ENCODE measurements at regions not wholly inside any gene's neighbourhood (a gene's known extent, or its start where the extent isn't known, plus 50 kb on each side); places are given as distances from the start of the nearest gene placed in this dataset. TPM values are rescaled to one million over a fixed set of nuclear protein-coding genes. Genes with fewer than 3 reads are reported as not detected.

DNA sequence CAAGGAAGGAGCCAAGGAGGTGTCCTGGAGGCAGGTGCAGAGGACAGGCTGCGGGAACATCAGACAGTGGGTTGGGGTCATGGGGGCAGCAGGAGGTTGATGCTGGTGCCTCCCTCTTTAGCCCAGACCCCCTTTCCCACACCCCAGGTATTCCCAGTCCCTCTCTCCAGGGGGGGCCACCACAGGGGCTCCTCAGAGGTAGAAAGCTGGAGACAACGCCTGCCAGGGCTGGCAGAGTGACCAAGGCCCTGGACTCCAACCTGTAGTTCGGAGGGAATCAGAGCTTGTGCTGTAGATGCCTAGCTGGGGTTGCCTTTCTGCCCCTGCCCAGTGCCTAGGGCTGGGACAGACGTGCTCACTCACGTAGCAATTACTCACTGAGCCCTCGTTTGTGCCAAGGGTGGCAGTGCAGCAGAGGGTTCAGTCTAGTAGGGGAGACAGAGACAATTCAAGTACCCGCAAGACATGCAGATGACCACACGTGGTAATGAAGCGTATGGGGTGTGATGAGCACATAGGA, 148.2 kb downstream of the PTPRU start:
- Histone ChIP-seq H3K9me3 (ENCODE audit: low read length) (no peaks in the 10 kb centered on the region), H3K36me3 (ENCODE audit: insufficient read depth, low read length) (no peaks in the 10 kb centered on the region), H3K27me3 (ENCODE audit: low read length) (no peaks in the 10 kb centered on the region), H3K27ac (ENCODE audit: low read length) (no peak overlapping the region), H3K9ac (ENCODE audit: low read length) (no peak overlapping the region), H3K4me1 (ENCODE audit: low read length) (no peaks in the 10 kb centered on the region), H3K4me3 (ENCODE audit: low read length) (no peak overlapping the region), H3K4me2 (ENCODE audit: low read depth, low read length, poor library complexity, severe bottlenecking) (no peak overlapping the region), H4K20me1 (ENCODE audit: insufficient read depth, low read depth, low read length) (no peaks in the 10 kb centered on the region), H3K9me2 (replicated peaks; ENCODE audit: insufficient read depth, low read length) (no peaks in the 10 kb centered on the region), H2AFZ (ENCODE audit: low read length) (no peak overlapping the region), H3K79me2 (ENCODE audit: low read length) (no peaks in the 10 kb centered on the region)
- DNase-seq: no peak

DNA sequence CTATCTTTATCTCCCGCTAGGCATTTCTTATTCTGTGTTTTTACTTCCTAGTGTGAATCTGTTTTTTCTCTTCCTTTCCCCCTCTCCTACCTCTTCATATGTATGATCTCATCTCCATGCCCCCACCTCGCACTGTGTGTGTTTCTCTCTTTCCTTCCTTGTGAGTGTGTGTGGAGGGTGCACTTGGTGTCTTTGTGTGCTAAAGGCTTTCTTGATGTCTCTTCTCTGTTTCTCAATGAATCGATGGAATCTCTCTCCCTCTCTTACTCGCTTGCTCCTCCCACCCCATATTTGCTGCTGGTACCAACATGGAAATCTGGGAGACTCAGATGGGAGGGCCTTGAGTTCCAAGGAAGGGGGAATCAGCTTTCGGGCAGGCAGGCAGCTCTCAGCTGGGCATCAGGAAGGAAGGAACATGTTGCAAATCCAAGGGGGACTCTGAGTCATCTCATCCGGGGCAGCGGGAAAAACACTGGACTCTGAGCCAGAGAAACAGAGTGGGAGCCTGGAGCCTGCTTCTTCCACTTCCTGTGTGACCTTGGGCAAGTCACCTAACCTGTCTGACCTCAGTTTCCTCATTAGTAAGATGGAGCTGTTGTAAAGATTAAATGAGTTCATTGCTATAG, 147.5 kb downstream of the PTPRU start:
- Histone ChIP-seq H3K9me3 (ENCODE audit: low read length) (peaks cover 5% of the 10 kb centered on the region), H3K9me2 (replicated peaks; ENCODE audit: insufficient read depth, low read length) (no peaks in the 10 kb centered on the region), H2AFZ (ENCODE audit: low read length) (no peak overlapping the region), H3K36me3 (ENCODE audit: insufficient read depth, low read length) (peaks cover 2% of the 10 kb centered on the region; the same call in 1 of the 2 replicates), H3K79me2 (ENCODE audit: low read length) (no peaks in the 10 kb centered on the region), H3K4me1 (ENCODE audit: low read length) (no peaks in the 10 kb centered on the region), H3K27ac (ENCODE audit: low read length) (no peak overlapping the region), H4K20me1 (ENCODE audit: insufficient read depth, low read depth, low read length) (no peaks in the 10 kb centered on the region), H3K4me2 (ENCODE audit: low read depth, low read length, poor library complexity, severe bottlenecking) (no peak overlapping the region), H3K27me3 (ENCODE audit: low read length) (no peaks in the 10 kb centered on the region), H3K9ac (ENCODE audit: low read length) (no peak overlapping the region), H3K4me3 (ENCODE audit: low read length) (no peak overlapping the region)
- no peak for DNase-seq

DNA sequence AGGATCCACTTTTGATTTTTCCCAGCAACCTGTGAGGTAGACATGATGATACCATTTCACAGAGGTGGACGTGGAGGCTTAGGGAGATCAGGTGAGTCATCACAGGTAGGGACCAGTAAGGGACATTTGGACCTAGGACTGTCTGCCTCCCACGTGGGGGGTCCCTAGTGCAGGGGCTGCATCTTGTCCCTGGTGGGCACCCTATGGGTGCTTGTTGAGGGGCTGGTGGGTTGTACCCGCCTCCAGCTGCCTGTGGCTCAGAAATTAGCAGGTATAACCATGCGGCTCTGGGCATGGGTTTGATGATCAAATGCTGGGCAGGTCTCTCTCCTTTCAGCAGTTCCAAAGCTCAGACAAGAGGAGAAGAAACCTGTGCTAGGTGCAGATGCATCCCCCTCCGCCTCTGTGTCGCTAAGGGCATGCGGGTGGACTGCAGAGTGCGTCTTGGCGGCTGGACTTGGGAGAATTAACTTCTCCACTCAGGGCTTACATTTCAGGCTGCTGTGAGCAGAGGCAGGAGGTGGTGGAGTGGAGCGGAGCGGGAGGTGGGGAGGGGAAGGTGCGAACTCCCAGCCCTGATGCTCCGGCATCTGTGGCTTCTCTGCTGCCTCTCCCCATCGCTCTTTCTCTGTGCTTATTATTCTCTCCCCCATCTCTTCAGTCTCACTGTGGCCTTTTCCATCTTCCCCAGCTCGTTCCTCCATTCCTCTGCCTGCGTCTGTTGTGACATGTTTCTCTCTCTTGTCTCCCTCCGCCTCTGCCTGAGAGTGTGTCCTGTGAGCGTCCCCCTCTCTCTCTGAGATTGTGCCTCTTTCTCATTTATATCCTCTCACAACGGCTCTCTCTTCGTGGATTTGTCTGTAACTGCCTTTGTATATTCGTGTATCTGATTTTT, 146.8 kb downstream of the PTPRU start:
- no peak for DNase-seq
- Histone ChIP-seq H3K9me3 (ENCODE audit: low read length) (peaks cover 13% of the 10 kb centered on the region), H3K9ac (ENCODE audit: low read length) (no peak overlapping the region), H3K9me2 (replicated peaks; ENCODE audit: insufficient read depth, low read length) (no peaks in the 10 kb centered on the region), H3K4me1 (ENCODE audit: low read length) (no peaks in the 10 kb centered on the region), H3K4me3 (ENCODE audit: low read length) (no peak overlapping the region), H3K79me2 (ENCODE audit: low read length) (no peaks in the 10 kb centered on the region), H3K27me3 (ENCODE audit: low read length) (no peaks in the 10 kb centered on the region), H2AFZ (ENCODE audit: low read length) (no peak overlapping the region), H3K27ac (ENCODE audit: low read length) (no peak overlapping the region), H3K36me3 (ENCODE audit: insufficient read depth, low read length) (peaks cover 5% of the 10 kb centered on the region; the same call in 1 of the 2 replicates), H4K20me1 (ENCODE audit: insufficient read depth, low read depth, low read length) (no peaks in the 10 kb centered on the region), H3K4me2 (ENCODE audit: low read depth, low read length, poor library complexity, severe bottlenecking) (no peak overlapping the region)

DNA sequence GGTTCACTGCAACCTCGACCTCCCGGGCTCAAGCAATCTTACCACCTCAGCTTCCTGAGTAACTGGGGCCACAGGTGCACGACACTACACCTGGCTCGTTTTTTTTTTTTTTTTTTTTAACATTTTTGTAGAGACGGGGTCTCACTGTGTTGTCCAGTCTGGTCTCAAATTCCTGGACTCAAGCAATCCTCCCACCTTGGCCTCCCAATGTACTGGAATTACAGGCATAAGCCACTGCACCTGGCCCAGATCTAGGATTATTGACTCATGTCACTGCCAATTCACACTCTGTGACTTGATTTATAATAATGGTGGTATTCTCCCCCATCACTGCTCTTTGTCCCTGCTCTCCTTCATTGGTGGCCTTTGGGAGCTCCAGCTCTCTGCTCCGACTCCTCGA, 145.1 kb downstream of the PTPRU start:
- Histone ChIP-seq H4K20me1 (ENCODE audit: insufficient read depth, low read depth, low read length) (no peaks in the 10 kb centered on the region), H2AFZ (ENCODE audit: low read length) (no peak overlapping the region), H3K9ac (ENCODE audit: low read length) (no peak overlapping the region), H3K4me3 (ENCODE audit: low read length) (no peak overlapping the region), H3K4me1 (ENCODE audit: low read length) (no peaks in the 10 kb centered on the region), H3K79me2 (ENCODE audit: low read length) (no peaks in the 10 kb centered on the region), H3K9me2 (replicated peaks; ENCODE audit: insufficient read depth, low read length) (no peaks in the 10 kb centered on the region), H3K27ac (ENCODE audit: low read length) (no peak overlapping the region), H3K4me2 (ENCODE audit: low read depth, low read length, poor library complexity, severe bottlenecking) (no peak overlapping the region), H3K27me3 (ENCODE audit: low read length) (no peaks in the 10 kb centered on the region), H3K36me3 (ENCODE audit: insufficient read depth, low read length) (peaks cover 5% of the 10 kb centered on the region; the same call in 1 of the 2 replicates), H3K9me3 (ENCODE audit: low read length) (peaks cover 15% of the 10 kb centered on the region)
- no peak for DNase-seq

DNA sequence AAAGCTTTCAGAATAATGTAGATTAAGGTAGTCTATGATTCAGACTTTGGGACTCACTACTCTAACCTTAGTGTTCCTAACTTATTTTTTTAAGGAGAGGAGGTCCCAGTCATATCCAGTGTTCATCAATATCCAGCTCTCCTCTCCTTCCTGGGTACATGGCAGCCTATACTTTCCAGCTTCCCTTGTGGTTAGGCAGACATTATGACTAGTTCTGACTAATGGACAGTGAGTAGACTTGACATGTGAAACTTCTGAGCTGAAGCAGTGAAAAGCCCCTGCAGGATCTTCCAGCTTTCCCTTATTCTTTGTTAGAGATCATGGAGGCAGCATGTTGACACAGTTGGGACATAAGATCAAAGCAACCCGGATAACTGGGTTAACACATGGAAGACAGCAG, 144.2 kb downstream of the PTPRU start:
- no peaks in the 10 kb centered on the region for H3K9me2 ChIP-seq (replicated peaks; ENCODE audit: insufficient read depth, low read length)
- H3K4me1 ChIP-seq (ENCODE audit: low read length): no peaks in the 10 kb centered on the region
- H3K9me3 ChIP-seq (ENCODE audit: low read length): peaks cover 15% of the 10 kb centered on the region
- no peak overlapping the region for H2AFZ ChIP-seq (ENCODE audit: low read length)
- DNase-seq: no peak
- H3K27ac ChIP-seq (ENCODE audit: low read length): no peak overlapping the region
- no peak overlapping the region for H3K9ac ChIP-seq (ENCODE audit: low read length)
- no peaks in the 10 kb centered on the region for H4K20me1 ChIP-seq (ENCODE audit: insufficient read depth, low read depth, low read length)
- H3K4me2 ChIP-seq (ENCODE audit: low read depth, low read length, poor library complexity, severe bottlenecking): no peak overlapping the region
- peaks cover 5% of the 10 kb centered on the region; the same call in 1 of the 2 replicates for H3K36me3 ChIP-seq (ENCODE audit: insufficient read depth, low read length)
- H3K27me3 ChIP-seq (ENCODE audit: low read length): no peaks in the 10 kb centered on the region
- no peak overlapping the region for H3K4me3 ChIP-seq (ENCODE audit: low read length)
- H3K79me2 ChIP-seq (ENCODE audit: low read length): no peaks in the 10 kb centered on the region

DNA sequence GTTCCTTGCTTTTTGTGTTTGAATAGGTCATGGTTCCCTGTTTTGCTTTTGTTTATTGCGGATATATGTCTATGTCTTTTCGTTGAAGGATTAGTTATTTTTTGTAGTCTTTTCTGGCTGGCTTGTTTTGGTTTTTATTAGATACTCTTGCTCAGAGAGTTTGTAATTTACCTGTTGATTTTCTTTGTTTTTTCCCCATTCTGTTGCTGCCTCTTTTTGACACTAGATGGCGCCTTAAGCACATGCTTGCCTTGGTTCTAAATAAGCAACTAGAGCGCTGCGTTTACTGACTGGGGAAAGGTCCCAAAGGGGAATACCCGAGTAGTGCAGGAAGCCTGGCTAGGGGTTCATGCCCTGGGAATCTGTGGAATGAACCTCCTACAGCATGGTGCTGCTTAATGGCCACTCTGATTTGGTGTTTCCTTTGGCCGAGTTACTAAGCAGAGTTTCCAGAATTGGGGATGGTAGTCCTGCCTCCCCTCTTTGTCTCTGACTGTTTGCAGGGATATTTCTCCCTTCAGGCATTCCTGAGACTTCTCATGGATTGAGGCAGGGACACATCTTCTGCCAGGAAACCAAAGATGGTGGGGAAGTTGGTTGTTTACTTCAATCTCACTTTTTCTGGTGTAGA, 143.2 kb downstream of the PTPRU start:
- Histone ChIP-seq H3K79me2 (ENCODE audit: low read length) (no peaks in the 10 kb centered on the region), H3K4me2 (ENCODE audit: low read depth, low read length, poor library complexity, severe bottlenecking) (no peak overlapping the region), H3K4me3 (ENCODE audit: low read length) (no peak overlapping the region), H3K36me3 (ENCODE audit: insufficient read depth, low read length) (peaks cover 5% of the 10 kb centered on the region; the same call in 1 of the 2 replicates), H2AFZ (ENCODE audit: low read length) (no peak overlapping the region), H3K27me3 (ENCODE audit: low read length) (peaks cover 4% of the 10 kb centered on the region), H3K4me1 (ENCODE audit: low read length) (no peaks in the 10 kb centered on the region), H3K27ac (ENCODE audit: low read length) (no peak overlapping the region), H3K9ac (ENCODE audit: low read length) (no peak overlapping the region), H3K9me2 (replicated peaks; ENCODE audit: insufficient read depth, low read length) (no peaks in the 10 kb centered on the region), H4K20me1 (ENCODE audit: insufficient read depth, low read depth, low read length) (no peaks in the 10 kb centered on the region), H3K9me3 (ENCODE audit: low read length) (peaks cover 15% of the 10 kb centered on the region)
- peak; percentile 84 for DNase-seq

Small RNA genes lying in the stretch of these regions (small RNA-seq; reads per million reads assigned to genes)
- gene AL021921.1: not detected
